ENCODE measurements at regions not wholly inside any gene's neighbourhood (a gene's known extent, or its start where the extent isn't known, plus 50 kb on each side); places are given as distances from the start of the nearest gene placed in this dataset.
"Not testable (repeated sequence)": the region's sequence is repeated elsewhere in the genome, so short reads cannot be mapped to it uniquely, and the experiment has no call there.

- H3K27me3 ChIP-seq (ENCODE audit: low read depth): no peaks in the 10 kb centered on the region
- H3K9me3 ChIP-seq: no peaks in the 10 kb centered on the region
- no peaks in the 10 kb centered on the region for H3K36me3 ChIP-seq
- TF ChIP-seq, protein P1, sequence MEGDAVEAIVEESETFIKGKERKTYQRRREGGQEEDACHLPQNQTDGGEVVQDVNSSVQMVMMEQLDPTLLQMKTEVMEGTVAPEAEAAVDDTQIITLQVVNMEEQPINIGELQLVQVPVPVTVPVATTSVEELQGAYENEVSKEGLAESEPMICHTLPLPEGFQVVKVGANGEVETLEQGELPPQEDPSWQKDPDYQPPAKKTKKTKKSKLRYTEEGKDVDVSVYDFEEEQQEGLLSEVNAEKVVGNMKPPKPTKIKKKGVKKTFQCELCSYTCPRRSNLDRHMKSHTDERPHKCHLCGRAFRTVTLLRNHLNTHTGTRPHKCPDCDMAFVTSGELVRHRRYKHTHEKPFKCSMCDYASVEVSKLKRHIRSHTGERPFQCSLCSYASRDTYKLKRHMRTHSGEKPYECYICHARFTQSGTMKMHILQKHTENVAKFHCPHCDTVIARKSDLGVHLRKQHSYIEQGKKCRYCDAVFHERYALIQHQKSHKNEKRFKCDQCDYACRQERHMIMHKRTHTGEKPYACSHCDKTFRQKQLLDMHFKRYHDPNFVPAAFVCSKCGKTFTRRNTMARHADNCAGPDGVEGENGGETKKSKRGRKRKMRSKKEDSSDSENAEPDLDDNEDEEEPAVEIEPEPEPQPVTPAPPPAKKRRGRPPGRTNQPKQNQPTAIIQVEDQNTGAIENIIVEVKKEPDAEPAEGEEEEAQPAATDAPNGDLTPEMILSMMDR (IDR thresholded peaks at IDR 0.05): no peak
- no peak overlapping the region for H3K4me3 ChIP-seq
- no peak overlapping the region for H3K27ac ChIP-seq
- ATAC-seq (no peak), DNase-seq (no peak)
- intact Hi-C loops (cut with DNase I): no loop called here
- H3K4me1 ChIP-seq: no peaks in the 10 kb centered on the region
These were observed 325.7 kb downstream of the TLL1 start for GRCh38 chr4:166198516-166199310.

DNA sequence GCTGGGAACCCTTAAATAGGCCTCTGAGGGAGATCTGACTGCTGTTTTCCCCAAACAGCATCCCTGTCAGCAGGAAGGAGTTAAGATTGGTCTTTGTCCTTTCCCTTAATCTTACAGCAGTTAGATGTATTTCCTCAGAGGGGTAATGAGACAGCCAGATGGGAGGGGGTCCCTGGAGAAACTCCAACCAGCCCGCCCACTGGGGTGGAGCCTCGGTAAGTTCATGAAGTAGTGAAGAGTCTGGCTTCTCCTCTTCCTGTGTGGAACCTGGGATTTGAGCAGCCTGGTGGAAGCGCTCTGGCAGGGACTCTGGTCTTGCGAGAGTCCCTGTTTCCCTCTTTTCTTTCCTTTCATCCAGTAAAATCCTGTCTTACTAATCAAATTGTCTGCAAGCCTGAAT is 330.0 kb downstream of the TLL1 start:
- Histone ChIP-seq H3K27me3 (ENCODE audit: low read depth) (no peaks in the 10 kb centered on the region), H3K36me3 (no peaks in the 10 kb centered on the region), H3K27ac (no peak overlapping the region), H3K9me3 (no peaks in the 10 kb centered on the region), H3K4me1 (no peaks in the 10 kb centered on the region), H3K4me3 (no peak overlapping the region)
- intact Hi-C loops (cut with DNase I): no loop called here
- TF ChIP-seq, protein P1 (IDR thresholded peaks at IDR 0.05): no peak
- DNase-seq (no peak), ATAC-seq (no peak)

GRCh38 chr4:166212326-166212725 is 339.3 kb downstream of the TLL1 start:
- ATAC-seq; intact Hi-C loops (cut with DNase I); H3K27ac ChIP-seq; H3K36me3 ChIP-seq; DNase-seq; H3K27me3 ChIP-seq (ENCODE audit: low read depth); H3K4me3 ChIP-seq; H3K4me1 ChIP-seq: not testable (repeated sequence)
- H3K9me3 ChIP-seq: peaks cover 27% of the 10 kb centered on the region

GRCh38 chr4:166222271-166222670 is 349.2 kb downstream of the TLL1 start:
- Histone ChIP-seq H3K4me1 (no peaks in the 10 kb centered on the region), H3K27me3 (ENCODE audit: low read depth) (no peaks in the 10 kb centered on the region), H3K36me3 (no peaks in the 10 kb centered on the region), H3K27ac (no peak overlapping the region), H3K9me3 (no peaks in the 10 kb centered on the region), H3K4me3 (no peak overlapping the region)
- TF ChIP-seq, protein P1 (IDR thresholded peaks at IDR 0.05): no peak
- no peak for DNase-seq
- intact Hi-C loops (cut with DNase I): no loop called here
- ATAC-seq: no peak

GRCh38 chr4:166228112-166228511 is 355.1 kb downstream of the TLL1 start:
- intact Hi-C loops (cut with DNase I): no loop called here
- TF ChIP-seq, protein P1 (IDR thresholded peaks at IDR 0.05): no peak
- no peaks in the 10 kb centered on the region for H3K36me3 ChIP-seq
- no peak overlapping the region for H3K4me3 ChIP-seq
- H3K9me3 ChIP-seq: no peaks in the 10 kb centered on the region
- H3K4me1 ChIP-seq: no peaks in the 10 kb centered on the region
- ATAC-seq (no peak), DNase-seq (no peak)
- no peaks in the 10 kb centered on the region for H3K27me3 ChIP-seq (ENCODE audit: low read depth)
- no peak overlapping the region for H3K27ac ChIP-seq

GRCh38 chr4:166229799-166230198 is 356.8 kb downstream of the TLL1 start:
- TF ChIP-seq, protein P1 (IDR thresholded peaks at IDR 0.05): no peak
- Histone ChIP-seq H3K36me3 (no peaks in the 10 kb centered on the region), H3K4me1 (no peaks in the 10 kb centered on the region), H3K4me3 (no peak overlapping the region), H3K27me3 (ENCODE audit: low read depth) (no peaks in the 10 kb centered on the region), H3K9me3 (no peaks in the 10 kb centered on the region), H3K27ac (no peak overlapping the region)
- no peak for DNase-seq
- ATAC-seq: no peak
- intact Hi-C loops (cut with DNase I): no loop called here
